GM19240 (cell line): ENCODE measurements at regions not wholly inside any gene's neighbourhood (a gene's known extent, or its start where the extent isn't known, plus 50 kb on each side); places are given as distances from the start of the nearest gene placed in this dataset.
"Not testable (repeated sequence)": the region's sequence is repeated elsewhere in the genome, so short reads cannot be mapped to it uniquely, and the experiment has no call there.

Experiments
- DNase-seq: peaks from one replicate; pipeline ENCODE4 v3.0.0; 2011; ENCODE audit warnings: low spot score; ENCODE audit not compliant: insufficient read length

DNA sequence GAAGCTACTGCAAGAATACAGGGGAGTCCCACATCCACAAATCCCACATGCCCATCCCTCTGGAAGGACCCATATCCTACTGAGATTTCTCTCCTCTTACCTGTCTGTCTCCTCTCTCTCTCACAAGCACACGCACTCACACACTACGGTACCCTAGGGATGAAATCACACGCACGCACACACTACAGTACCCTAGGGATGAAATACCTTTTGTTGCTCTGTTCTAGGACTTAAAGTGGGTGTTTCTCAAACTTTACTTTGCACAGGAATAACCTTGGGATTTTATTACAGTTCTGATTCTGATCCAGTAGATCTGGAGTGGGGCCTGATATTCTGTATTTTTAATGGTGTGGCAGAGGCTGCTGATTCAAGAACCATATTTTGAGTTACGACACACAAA is 622.2 kb upstream of the ZNF385D start:
- no peak for DNase-seq

DNA sequence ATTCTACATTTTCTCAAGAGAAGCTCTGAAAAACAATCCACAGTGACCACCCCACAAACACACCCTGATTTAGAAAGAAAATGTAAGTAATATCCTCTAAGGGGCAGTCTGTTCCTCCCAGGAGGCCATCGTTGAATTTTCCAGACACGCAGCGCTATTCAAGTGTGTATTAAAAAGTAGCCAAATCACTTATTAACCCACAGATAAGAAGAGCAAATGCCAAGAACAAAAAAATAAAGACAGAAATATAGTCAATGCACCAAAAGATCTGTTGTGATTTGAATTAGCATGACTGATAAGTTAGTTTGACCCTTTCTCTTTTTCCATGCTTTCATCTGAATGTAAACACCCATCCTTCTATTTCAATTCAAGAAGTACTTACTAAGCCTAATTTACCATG is 622.8 kb upstream of the ZNF385D start:
- no peak for DNase-seq

DNA sequence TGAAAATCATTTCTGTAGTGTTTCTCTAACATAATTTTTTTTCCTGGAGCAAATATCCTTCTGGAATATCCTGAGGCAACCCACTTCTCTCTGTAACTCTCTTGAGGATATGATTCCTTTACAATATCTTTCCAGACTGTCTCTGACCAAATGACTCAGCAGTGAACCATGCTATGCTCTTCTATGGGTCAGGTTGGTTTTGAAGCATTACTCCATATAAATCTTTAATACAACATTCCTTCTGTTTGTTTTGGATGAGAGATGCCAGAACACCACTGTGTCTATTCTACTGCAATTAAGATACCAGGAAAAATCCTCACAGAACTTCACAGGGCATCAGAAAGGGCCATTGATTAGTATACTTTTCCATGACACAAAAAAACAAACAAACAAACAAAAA is 626.4 kb upstream of the ZNF385D start:
- no peak for DNase-seq

DNA sequence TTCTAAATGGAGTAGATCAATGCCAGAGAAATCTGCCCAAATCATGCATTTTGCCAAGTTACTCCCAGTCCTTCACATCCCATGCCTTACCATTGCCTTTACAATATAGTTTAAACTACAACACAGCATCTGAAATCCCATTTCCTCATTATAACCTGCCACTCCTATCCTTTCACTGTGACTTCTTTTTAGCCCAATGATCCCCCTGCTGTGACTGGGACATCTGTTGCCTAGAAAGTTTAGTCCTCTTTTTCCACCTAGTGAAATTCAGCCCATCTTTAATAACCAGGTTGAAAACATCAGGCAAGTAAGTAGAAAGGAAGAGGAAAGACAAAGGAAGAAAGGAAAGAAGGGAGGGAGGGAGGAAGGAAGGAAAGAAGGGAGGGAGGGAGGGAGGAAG is 627.9 kb upstream of the ZNF385D start:
- no peak for DNase-seq

DNA sequence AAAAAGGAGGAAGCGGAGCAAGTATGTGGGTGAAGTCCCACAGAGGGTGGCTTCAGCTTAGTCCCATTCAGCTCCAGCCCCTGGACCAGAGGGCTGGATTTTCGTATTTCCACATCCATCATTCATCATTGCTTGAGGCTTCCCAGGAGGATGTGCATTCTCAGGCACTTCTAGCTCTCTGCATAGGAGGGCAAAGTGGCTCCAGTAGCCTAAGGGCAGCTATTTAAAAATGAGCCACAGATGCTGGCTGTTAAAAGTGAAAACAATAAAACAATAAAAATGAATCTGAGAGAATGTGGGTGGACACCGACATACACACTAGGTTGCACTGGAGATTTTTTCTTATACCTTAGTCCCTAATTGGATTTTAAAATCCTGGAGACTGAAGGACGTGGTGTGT is 629.2 kb upstream of the ZNF385D start:
- DNase-seq, result no peak

DNA sequence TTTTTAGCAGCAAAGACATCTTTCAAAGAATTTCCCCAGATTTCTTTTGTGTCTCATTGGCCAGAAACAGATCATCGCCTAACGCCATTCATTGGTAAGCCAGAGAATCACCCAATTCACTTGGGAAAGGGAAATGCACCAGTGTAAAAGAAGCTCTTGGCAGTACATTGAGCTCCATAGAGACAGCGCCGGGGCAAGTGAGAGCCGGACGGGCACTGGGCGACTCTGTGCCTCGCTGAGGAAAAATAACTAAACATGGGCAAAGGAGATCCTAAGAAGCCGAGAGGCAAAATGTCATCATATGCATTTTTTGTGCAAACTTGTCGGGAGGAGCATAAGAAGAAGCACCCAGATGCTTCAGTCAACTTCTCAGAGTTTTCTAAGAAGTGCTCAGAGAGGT is 630.6 kb upstream of the ZNF385D start:
- not testable (repeated sequence) for DNase-seq

DNA sequence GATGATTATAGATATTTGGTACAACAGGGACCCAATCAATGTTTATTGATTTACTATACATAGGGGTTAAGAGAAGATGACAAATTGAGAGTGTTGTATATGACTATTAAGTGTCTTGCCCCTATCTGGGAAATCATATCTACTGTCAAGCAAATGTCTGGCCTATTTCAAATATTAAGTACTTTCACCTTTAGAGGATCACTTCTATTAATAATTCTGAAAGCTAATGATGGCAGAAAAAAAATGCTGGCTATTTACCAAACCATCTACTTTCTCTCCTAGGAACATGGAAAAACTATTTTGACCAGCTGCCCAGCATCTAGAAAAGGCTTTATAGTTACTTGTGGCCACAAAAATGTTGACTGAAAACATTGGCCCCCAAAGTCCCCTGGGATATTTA is 632.3 kb upstream of the ZNF385D start:
- no peak for DNase-seq

DNA sequence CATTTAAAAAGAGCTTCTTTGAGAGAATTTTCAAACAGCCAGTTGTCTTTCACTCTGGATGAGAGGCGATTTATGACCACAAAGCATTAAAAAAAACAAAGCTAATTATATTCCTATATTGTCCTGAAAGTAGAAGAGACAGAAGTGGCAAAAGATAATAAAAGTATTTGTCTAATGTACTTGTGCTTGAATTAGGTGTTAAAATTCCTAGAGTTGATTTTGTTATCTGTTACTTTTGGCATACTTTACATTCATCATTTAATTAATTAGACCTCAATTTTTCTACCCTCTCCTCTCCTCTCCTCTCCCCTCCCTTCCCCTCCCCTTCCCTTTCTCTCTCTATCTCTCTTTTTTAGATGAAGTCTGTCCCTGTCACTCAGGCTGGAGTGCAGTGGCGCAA is 635.1 kb upstream of the ZNF385D start:
- no peak for DNase-seq

DNA sequence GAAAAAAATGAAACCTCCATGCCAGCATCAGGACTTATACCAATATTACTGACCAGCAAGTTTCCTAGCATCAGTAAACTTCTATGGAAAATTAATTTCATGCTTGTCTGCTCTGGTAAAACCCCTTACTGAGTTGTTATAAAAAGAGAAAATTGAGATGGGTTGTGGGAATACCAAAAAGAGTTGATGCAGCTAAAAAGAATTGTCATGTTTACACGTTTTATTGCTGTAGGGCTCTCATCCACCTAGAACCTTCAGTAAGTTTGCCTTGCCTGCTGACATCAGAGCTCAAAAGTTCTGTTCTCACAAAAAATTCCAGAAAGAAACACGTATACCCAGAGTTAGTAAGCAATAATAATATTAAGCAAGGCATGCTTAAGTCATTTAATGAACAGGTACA is 641.3 kb upstream of the ZNF385D start:
- DNase-seq, result no peak

DNA sequence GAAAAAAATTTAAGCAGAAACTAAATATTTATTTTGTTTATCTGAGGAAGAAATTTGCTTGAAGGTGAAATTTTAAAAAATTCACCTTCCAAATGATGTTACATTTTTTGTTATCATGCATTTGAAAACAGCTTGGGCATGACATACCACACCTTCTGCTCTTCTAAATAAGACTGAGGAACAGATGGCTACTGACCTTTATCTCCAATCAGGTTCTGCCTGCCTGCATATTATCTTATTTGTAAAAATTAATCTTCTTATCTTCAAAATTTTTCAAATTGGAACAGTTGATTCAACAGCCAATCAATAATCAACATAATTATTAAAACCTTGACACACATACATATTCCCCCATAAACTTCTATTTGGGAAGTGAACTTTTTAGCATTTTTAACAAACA is 641.8 kb upstream of the ZNF385D start:
- no peak for DNase-seq

DNA sequence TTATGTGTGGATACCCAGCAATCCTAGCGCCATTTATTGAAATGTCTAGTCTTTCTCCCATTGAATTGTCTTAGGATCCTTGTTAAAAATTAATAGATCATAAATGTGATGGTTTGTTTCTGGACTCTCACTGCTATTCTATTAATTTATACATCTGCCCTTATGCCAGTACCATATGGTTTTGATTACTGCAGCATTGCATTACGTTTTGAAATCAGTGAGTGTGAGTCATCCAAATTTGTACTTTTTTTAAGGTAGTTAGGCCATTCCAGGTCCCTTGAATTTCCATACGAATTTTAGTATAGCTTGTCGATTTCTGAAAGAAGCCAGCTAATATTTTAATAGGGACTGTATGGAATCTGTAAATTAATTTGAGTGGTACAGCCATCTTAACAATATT is 648.6 kb upstream of the ZNF385D start:
- no peak for DNase-seq

DNA sequence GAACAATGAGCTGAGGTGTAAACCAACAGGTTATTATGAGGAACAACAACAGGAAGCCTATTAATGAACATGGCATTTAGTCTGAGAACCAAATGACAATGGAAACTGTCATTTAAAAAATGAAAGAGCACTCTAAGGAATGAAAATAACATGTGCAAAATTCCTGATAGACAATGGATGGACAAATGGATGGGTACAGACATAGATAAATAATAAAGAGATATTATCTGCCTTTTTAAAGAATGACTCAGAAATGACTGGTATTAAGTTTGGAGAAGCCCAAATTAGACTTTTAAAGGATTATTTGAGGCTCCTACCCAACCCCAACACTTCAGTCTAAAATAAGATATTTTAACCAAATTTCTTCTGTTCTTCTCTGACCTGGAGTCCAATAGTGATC is 650.5 kb upstream of the ZNF385D start:
- no peak for DNase-seq

DNA sequence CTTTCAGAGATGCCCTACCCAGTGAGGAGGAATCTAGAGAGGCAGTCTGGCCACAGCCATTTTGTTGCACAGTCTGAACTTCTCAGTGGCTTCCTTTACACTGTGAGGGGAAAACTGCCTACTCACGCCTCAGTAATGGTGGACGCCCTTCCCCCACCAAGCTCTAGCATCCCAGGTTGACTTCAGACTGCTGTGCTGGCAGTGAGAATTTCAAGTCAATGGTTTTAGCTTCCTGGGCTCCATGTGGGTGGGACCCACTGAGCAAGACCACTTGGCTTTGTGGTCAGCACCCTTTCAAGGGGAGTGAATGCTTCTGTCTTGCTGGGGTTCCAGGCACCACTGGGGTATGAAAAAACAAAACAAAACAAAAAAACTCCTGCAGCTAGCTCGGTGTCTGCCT is 663.2 kb upstream of the ZNF385D start:
- no peak for DNase-seq

DNA sequence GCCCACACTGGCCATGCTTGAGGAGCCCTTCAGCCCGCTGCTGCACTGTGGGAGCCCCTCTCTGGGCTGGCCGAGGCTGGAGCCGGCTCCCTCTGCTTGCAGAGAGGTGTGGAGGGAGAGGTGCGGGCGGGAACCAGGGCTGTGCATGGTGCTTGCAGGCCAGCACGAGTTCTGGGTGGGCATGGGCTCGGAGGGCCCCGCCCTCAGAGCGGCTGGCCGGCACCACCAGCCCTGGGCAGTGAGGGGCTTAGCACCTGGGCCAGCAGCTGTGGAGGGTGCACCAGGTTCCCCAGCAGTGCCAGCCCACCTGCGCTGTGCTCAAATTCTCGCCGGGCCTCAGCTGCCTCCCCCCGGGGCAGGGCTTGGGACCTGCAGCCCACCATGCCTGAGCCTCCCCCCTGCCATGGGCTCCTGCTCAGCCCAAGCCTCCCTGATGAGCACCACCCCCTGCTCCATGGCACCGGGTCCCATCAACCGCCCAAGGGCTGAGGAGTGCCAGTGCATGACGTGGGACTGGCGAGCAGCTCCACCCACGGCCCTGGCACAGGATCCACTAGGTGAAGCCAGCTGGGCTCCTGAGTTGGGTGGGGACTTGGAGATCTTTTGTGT is 665.9 kb upstream of the ZNF385D start:
- DNase-seq, result not testable (repeated sequence)

DNA sequence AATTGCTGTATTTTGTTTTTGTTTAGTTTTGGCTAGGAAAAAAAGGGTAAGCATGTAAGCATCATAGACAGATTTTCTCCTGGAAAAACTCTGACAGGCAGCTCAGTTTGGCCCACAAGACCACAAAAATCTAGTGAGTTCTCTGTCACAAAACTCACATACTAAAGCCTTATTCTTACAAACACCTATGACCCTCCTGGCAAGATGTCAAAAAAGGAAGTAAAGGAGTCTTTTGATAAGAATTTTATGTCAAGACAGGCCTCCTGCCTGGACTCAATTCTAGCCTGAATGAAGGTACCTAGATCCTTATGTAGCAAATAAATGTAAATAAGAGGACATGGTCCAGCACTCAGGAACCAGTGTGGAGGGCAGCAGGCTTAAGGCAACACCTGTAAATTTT is 668.3 kb upstream of the ZNF385D start:
- DNase-seq, result no peak

DNA sequence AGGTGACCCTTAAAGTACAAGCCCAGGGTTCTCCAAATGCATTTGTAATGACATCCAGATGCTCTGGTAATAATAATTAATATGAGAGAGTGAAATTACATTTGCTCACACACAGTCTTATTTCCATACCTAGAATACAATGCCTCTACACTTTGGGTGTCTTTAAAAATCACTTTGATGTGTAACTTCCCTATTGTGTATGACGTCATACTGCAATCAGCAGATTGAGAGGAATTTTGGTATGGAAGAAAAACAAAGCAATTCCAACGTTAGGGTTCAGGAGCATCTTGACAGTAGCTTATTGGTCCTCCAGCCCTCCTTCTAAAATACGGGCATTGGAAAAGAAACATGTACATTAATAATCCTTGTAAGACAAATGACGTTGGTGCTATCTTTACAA is 670.6 kb upstream of the ZNF385D start:
- DNase-seq, result no peak

DNA sequence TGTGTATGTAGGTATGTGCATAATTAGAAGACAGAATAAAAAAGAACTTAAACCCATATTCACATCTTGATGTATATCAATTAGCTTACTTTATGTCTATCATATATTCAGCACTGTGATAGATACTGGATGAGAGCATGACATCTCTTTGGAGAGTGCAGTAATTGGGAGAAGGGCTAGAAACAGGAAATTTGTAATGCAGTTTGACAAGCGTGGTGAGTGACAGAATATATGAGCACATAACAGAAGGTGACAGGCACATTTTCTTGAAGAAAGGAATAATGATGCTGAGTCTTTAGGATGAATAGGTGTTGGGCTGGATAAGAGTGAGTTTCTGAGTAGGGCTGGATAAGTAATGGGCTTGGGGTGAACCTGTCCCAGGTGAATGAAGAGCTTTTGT is 680.3 kb upstream of the ZNF385D start:
- no peak for DNase-seq

DNA sequence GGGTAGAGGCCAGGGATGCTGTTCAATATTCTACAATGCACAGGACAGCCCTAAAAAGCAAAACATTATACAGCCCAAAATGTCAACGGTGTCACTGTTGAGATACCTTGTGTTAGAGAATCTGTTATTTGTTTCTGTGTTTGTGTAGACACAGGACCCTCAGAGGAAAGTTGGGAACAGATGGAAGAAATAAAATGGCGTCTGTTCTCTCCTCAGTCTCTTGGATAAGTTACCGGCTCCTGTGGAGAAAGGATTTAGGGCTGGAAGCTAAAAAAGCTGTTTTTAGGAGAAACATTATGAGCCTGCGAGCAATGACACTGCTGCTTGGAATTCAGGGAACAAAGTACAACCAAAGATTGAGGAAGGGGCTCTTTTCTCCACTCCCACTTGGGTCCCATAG is 688.6 kb upstream of the ZNF385D start:
- DNase-seq, result no peak

DNA sequence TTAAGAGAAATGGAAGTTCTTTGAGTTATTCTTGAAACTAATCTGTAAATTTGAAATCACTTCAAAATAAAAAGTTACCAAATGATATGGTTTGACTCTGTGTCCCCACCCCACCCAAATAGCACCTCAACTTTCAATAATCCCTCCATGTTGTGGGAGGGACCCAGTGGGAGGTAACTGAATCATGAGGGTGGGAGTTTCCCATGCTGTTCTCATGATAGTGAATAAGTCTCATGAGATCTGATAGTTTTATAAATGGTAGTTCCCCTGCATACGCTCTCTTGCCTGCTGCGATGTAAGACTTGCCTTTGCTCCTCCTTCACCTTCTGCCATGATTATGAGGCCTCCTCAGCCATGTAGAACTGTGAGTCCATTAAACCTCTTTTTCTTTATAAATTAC is 690.7 kb upstream of the ZNF385D start:
- no peak for DNase-seq

DNA sequence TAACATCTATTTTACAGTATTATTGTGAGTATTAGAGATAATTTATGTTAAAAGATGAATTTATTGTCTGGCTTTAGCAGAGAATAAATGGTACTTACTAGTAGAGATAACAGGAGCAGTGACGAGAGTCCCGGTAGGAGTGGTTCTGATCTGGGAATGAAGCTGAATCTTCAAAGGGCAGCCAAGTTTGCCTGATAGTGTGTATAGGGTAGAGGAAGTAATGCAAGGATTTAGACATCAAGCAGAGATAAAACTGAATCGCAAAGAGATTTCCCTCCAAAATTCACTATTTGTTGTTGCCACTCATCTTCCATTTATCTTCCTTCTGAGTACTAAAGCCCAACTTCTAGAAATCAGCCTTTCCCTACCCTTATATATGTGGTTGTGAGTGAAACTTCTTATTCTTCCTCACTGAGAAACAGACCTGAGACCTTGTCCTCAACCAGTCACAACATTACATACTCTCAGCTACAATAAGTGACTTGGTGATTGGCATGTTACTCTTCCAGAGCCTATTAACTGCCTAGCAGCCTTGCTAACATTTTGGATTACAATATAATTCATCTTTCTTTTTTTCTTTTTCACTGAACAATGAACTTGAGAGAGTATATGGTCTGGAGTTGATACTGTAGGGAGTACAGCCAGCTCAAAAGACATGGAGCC is 692.7 kb upstream of the ZNF385D start:
- DNase-seq, result no peak

DNA sequence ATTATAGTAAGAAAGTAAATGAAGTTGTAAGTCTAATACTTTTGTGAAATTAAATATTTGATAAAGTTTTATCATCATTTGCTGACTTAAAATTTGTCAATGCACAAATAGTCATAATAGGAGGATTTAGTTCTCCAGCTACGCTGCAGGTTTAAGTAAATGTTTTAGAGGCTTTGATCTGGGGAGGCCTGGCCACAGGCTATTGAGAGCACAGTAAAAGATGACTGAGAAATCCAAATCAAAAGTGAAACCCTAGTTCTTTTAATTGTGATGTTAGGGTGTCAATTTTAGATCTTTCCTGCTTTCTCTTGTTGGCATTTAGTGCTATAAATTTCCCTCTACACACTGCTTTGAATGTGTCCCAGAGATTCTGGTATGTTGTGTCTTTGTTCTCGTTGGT is 694.3 kb upstream of the ZNF385D start:
- DNase-seq, result not testable (repeated sequence)

DNA sequence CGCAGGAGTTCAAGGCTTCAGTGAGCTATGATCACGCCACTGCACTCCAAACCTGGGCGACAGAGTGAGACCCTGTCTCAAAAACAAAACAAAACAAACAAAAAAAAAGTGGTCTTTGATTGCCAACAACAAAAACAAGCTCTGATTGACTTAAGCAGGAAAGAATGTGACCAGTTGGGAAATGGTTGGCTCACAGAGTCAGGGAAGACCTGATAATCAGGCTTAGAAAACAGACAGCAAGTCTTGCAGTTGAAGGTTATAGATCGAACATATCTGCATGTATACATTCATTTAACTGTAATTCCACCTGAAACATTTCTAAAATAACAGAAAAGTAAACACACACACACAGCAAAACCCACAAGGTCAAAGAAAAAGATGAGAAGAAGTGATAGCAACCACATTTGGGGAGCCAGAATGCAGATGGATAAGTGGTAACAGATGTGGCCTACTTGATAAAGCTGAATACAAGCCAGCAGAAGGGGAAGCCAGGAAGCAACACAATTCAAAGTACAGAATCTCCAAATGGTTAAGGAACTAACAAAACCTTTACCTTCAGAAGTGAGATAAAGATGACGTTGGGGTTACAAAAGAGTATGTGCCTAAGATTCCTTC is 699.9 kb upstream of the ZNF385D start:
- DNase-seq, result no peak

DNA sequence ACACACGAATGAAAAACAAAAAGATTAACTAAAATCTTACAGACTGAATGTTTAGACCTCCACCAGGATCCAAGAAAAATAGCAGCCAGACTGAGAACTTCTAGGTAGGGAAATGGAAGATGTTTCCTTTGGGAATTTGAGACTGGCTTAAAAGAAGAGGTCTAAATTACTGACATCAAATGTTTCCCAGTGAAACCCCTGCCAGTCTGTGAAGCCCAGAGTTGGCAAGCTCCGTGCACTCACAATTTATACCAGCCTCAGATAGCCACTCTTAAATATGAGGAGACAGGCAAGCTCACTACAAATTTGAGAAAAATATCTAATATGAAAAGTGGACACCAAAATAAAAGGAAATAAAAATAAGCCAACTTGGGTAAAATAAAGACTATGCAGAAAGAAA is 700.5 kb upstream of the ZNF385D start:
- no peak for DNase-seq
